Endothelial cell (in vitro differentiated cells): ENCODE measurements at regions not wholly inside any gene's neighbourhood (a gene's known extent, or its start where the extent isn't known, plus 50 kb on each side); places are given as distances from the start of the nearest gene placed in this dataset.

ENCODE experiments used
- DNase-seq: peaks from one replicate; pipeline ENCODE4 v3.0.0; 2021; ENCODE audit warnings: low spot score
- H3K27ac Mint-ChIP-seq: one replicate; pipeline ENCODE4 v1.8.0; 2021; ENCODE audit warnings: mixed read lengths, inconsistent platforms; ENCODE audit not compliant: unreplicated experiment
- H3K27me3 Mint-ChIP-seq: one replicate; pipeline ENCODE4 v1.8.0; 2021; ENCODE audit warnings: mild to moderate bottlenecking, moderate library complexity, mixed read lengths, inconsistent platforms; ENCODE audit not compliant: unreplicated experiment
- H3K36me3 Mint-ChIP-seq: one replicate; pipeline ENCODE4 v1.8.0; 2021; ENCODE audit warnings: mild to moderate bottlenecking, low read depth, mixed read lengths, inconsistent platforms; ENCODE audit not compliant: unreplicated experiment
- H3K4me1 Mint-ChIP-seq: one replicate; pipeline ENCODE4 v1.8.0; 2021; ENCODE audit warnings: mild to moderate bottlenecking, mixed read lengths, inconsistent platforms; ENCODE audit not compliant: unreplicated experiment
- H3K4me3 Mint-ChIP-seq: one replicate; pipeline ENCODE4 v1.8.0; 2021; ENCODE audit warnings: mild to moderate bottlenecking, mixed read lengths, inconsistent platforms; ENCODE audit not compliant: unreplicated experiment
- H3K9me3 Mint-ChIP-seq: one replicate; pipeline ENCODE4 v1.8.0; 2021; ENCODE audit warnings: mixed read lengths, inconsistent platforms; ENCODE audit not compliant: unreplicated experiment
- CTCF ChIP-seq: fragments of 200-600 bp; sonication (generic); IDR thresholded peaks from one replicate; pipeline ENCODE4 v1.5.0; 2021; ENCODE audit warnings: antibody characterized with exemption; ENCODE audit not compliant: unreplicated experiment

DNA sequence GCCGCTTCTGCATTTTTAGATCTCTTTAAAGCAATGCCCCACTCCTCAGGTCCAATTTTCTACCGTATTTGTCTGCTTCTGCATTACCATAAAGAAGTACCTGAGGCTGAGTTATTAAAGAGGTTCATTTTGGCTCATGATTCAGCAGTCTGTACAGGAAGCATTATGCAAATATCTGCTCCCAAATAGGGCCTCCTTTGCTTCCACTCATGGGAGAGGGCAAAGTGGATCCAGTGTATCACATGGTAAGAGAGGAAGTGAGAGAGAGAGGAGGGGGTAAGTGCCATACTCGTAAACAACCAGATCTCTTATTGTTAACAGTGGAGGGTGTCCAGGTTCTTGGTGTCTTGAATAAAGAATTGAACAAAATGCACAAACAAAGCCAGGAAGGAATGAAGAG, 316.1 kb upstream of the SEL1L start:
- Mint-ChIP-seq H3K36me3 (peaks cover 5% of the 10 kb centered on the region), H3K9me3 (peaks cover 18% of the 10 kb centered on the region), H3K4me3 (no peak overlapping the region), H3K27me3 (no peaks in the 10 kb centered on the region), H3K27ac (no peak overlapping the region), H3K4me1 (no peaks in the 10 kb centered on the region)
- no peak for TF ChIP-seq CTCF
- no peak for DNase-seq

DNA sequence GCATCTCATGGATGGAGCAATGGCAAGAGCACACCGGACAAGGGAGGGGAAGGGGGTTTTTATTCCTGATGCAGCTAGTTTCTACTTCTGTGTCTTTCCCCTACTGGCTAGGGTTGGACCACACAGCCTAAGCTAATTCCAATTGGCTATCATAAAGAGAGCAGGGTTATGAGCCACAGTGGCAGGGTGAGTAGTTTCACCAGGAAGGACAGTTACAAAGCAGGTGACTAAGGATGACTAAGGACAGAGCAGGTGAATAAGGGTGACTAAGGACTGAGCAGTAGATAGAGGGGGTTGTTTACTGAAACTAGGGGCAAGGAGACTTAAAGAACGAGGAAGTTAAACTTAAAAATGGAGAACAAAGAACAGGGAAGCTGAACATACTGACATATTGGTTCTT, 321.4 kb upstream of the SEL1L start:
- TF ChIP-seq CTCF = no peak
- Mint-ChIP-seq H3K9me3 (peaks cover 28% of the 10 kb centered on the region), H3K36me3 (peaks cover 21% of the 10 kb centered on the region), H3K27ac (no peak overlapping the region), H3K27me3 (peaks cover 5% of the 10 kb centered on the region), H3K4me3 (peak overlapping the region; percentile 79), H3K4me1 (no peaks in the 10 kb centered on the region)
- no peak for DNase-seq

DNA sequence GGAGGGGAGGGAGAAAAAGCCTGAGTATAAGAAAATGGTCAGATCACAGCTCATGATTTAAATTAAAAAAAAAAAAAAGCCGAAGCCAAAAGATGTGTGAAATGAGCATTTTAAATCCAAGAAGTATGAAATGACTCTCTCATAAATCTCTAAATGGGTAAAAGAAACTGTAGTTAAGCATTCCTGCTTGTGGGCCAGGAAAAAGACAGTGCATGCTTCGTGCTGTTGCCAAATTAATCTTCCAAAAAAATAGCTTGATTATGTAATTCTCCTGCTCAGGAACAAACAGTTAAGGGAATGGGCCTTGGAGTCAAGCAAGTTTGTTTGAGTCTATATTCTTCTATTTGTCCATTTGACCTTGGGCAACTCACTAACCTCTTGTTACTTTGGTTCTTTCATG, 325.4 kb upstream of the SEL1L start:
- H3K27me3 Mint-ChIP-seq = peaks cover 5% of the 10 kb centered on the region
- H3K27ac Mint-ChIP-seq = no peak overlapping the region
- peak overlapping the region; percentile 34 for H3K4me3 Mint-ChIP-seq
- DNase-seq = no peak
- no peak for TF ChIP-seq CTCF
- H3K4me1 Mint-ChIP-seq = no peaks in the 10 kb centered on the region
- H3K36me3 Mint-ChIP-seq = peaks cover 21% of the 10 kb centered on the region
- peaks cover 28% of the 10 kb centered on the region for H3K9me3 Mint-ChIP-seq

DNA sequence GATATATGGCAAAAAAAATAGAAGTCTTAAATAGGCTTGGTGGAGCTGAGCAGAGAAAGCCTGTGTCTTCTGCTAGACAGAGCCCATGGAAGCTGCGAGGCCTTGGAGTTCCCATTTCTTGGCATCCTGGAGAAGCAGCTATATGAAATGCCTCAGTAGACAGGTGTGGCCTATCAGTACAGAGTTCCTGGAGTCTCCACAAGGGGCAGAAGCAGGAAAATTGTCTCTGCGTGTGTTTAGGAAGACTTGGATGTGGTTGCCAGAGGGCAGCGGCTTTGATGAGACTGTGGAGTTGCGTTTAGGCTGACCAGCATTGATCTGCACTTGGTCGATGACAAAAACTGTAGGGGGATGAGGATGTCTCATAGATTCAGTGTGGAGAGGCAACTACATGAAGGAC, 334.5 kb upstream of the SEL1L start:
- Mint-ChIP-seq H3K27ac (no peak overlapping the region), H3K36me3 (no peaks in the 10 kb centered on the region), H3K27me3 (no peaks in the 10 kb centered on the region), H3K9me3 (peaks cover 6% of the 10 kb centered on the region), H3K4me3 (no peak overlapping the region), H3K4me1 (no peaks in the 10 kb centered on the region)
- TF ChIP-seq CTCF = no peak
- no peak for DNase-seq

DNA sequence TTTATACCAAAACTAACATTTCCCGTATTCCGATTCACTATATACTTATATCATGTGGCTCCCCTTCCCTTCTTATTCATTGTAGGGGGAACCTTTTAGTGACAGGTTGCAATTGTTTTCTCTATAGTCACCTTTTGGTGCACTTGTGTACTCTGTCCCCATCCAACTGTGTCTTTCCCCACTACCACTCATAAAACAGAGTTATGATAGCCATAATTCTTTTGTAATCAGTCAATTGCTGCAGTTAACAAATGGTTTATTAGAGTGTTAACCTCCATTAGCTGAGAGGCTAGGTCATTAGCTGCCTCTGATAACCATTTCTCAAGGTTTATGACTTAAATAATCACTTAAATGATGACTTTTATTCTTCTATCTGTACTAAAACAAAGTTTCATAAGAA, 338.1 kb upstream of the SEL1L start:
- Mint-ChIP-seq H3K36me3 (peaks cover 8% of the 10 kb centered on the region), H3K4me1 (no peaks in the 10 kb centered on the region), H3K27ac (no peak overlapping the region), H3K4me3 (no peak overlapping the region), H3K27me3 (peaks cover 3% of the 10 kb centered on the region), H3K9me3 (peaks cover 24% of the 10 kb centered on the region)
- no peak for TF ChIP-seq CTCF
- DNase-seq = no peak
